Aorta (tissue), 5 donors: ENCODE measurements at regions not wholly inside any gene's neighbourhood (a gene's known extent, or its start where the extent isn't known, plus 50 kb on each side); places are given as distances from the start of the nearest gene placed in this dataset.

Experiments
- ATAC-seq: fragments of 200-7000 bp; cut with Tn5 transposase; one replicate; pipeline ENCODE4 v1.9.1; 2022; ENCODE audit warnings: moderate library complexity; ENCODE audit not compliant: low FRiP score
- DNase-seq, 2 donors: peaks; one replicate each; pipeline ENCODE4 v3.0.0-alpha.2; 2020
- H3K27ac ChIP-seq, 2 donors: one replicate each; pipeline ENCODE4 v1.5.1; 2013; ENCODE audit warnings: low read length in 2 of 2, mild to moderate bottlenecking in 2 of 2, moderate library complexity in 2 of 2, control low read depth in 1 of 2, inconsistent platforms in 1 of 2, low read depth in 1 of 2
- H3K27me3 ChIP-seq, 2 donors: one replicate each; pipeline ENCODE4 v1.6.1; 2013; ENCODE audit warnings: control low read depth in 1 of 2, low read length in 1 of 2, mild to moderate bottlenecking in 1 of 2, moderate library complexity in 1 of 2; ENCODE audit not compliant: insufficient read depth in 2 of 2, control insufficient read depth in 1 of 2
- H3K36me3 ChIP-seq, 2 donors: one replicate each; pipeline ENCODE4 v1.6.1; 2013; ENCODE audit warnings: control low read depth in 1 of 2, low read length in 1 of 2, mild to moderate bottlenecking in 1 of 2; ENCODE audit not compliant: insufficient read depth in 2 of 2, control insufficient read depth in 1 of 2
- H3K4me1 ChIP-seq, 2 donors: one replicate each; pipeline ENCODE4 v1.6.1; 2013; ENCODE audit warnings: low read length in 2 of 2, control low read depth in 1 of 2, mild to moderate bottlenecking in 1 of 2, moderate library complexity in 1 of 2; ENCODE audit not compliant: insufficient read depth in 2 of 2, control insufficient read depth in 1 of 2
- H3K4me3 ChIP-seq, 2 donors: one replicate each; pipeline ENCODE4 v1.5.1; 2013; ENCODE audit warnings: low read length in 2 of 2, control low read depth in 1 of 2, mild to moderate bottlenecking in 1 of 2
- H3K9me3 ChIP-seq: one replicate; pipeline ENCODE4 v1.6.1; 2013; ENCODE audit warnings: mild to moderate bottlenecking, low read length; ENCODE audit not compliant: control insufficient read depth
- WGBS, 2 donors: extraction: QIAGEN DNeasy Blood & Tissue Kit; methylation state at CpG; one replicate each; pipeline ENCODE4 v1.1.7; 2013; 5-methylcytosine and 5-hydroxymethylcytosine counted together
- intact Hi-C, 2 donors: fragments of 100-400 bp; cut with DNase I; formaldehyde crosslinking; loops; one replicate each; pipeline versions ENCODE4 v1.14.2 to v1.15.0; 2022
- donor health status: healthy with polysubstance abuse.
- donor health status: Bipolar disorder and iron deficiency.
- donor health status: DM: no; HTN: no; CAD: no.
- donor health status: DM: no; HTN: no; CAD: no.
- donor health status: DM: yes; HTN: yes; CAD: no.

GRCh38 chr1:36651176-36651910 is 168.6 kb upstream of the CSF3R start:
- no peaks in the 10 kb centered on the region for H3K27me3 ChIP-seq
- H3K9me3 ChIP-seq = no peaks in the 10 kb centered on the region
- ATAC-seq (no peak), DNase-seq (peak in 1 of 2 donors; percentile 9)
- H3K4me3 ChIP-seq = no peak overlapping the region
- 67 to 72% methylated on average over 3 of the region's 3 CpGs for WGBS, 2 donors
- no peaks in the 10 kb centered on the region for H3K36me3 ChIP-seq
- intact Hi-C loops = loop anchor here in 1 of 2 donors (2.0 kb wide), 1 partner anchor 75 kb away; no protein-coding TSS in a partner anchor
- no peak overlapping the region for H3K27ac ChIP-seq
- H3K4me1 ChIP-seq = no peaks in the 10 kb centered on the region

- 34 to 36% methylated on average over 14 of the region's 14 CpGs for WGBS, 2 donors
These were observed 167.7 kb upstream of the CSF3R start for GRCh38 chr1:36650200-36651065.

GRCh38 chr1:36645867-36646266 is 163.2 kb upstream of the CSF3R start:
- no peak overlapping the region for H3K27ac ChIP-seq

More at GRCh38 chr1:36650200-36651065, 167.7 kb upstream of the CSF3R start:
- ATAC-seq (peak; percentile 53), DNase-seq (peak; percentile 66 to 85)
- Histone ChIP-seq H3K4me3 (no peak overlapping the region), H3K9me3 (no peaks in the 10 kb centered on the region), H3K27me3 (no peaks in the 10 kb centered on the region), H3K27ac (no peak overlapping the region), H3K4me1 (no peaks in the 10 kb centered on the region), H3K36me3 (no peaks in the 10 kb centered on the region)
- intact Hi-C loops = loop anchor here in 1 of 2 donors (2.0 kb wide), 1 partner anchor 74 kb away; no protein-coding TSS in a partner anchor

GRCh38 chr1:36644556-36644955 is 161.8 kb upstream of the CSF3R start:
- DNase-seq (no peak), ATAC-seq (no peak)
- H3K36me3 ChIP-seq = no peaks in the 10 kb centered on the region
- WGBS, 2 donors = 84 to 85% methylated on average over 7 of the region's 7 CpGs
- no peaks in the 10 kb centered on the region for H3K27me3 ChIP-seq
- intact Hi-C loops = no loop called here
- H3K4me3 ChIP-seq = no peak overlapping the region
- H3K27ac ChIP-seq = no peak overlapping the region
- no peaks in the 10 kb centered on the region for H3K4me1 ChIP-seq
- no peaks in the 10 kb centered on the region for H3K9me3 ChIP-seq

More at GRCh38 chr1:36645867-36646266, 163.2 kb upstream of the CSF3R start:
- DNase-seq (no peak), ATAC-seq (no peak)
- Histone ChIP-seq H3K9me3 (no peaks in the 10 kb centered on the region), H3K36me3 (no peaks in the 10 kb centered on the region), H3K4me3 (no peak overlapping the region), H3K27me3 (no peaks in the 10 kb centered on the region), H3K4me1 (no peaks in the 10 kb centered on the region)
- 64 to 67% methylated on average over 10 of the region's 10 CpGs for WGBS, 2 donors
- intact Hi-C loops = no loop called here

GRCh38 chr1:36643371-36644270 is 160.9 kb upstream of the CSF3R start:
- WGBS, 2 donors = 82 to 83% methylated on average over 13 of the region's 13 CpGs
- H3K4me1 ChIP-seq = no peaks in the 10 kb centered on the region
- no peaks in the 10 kb centered on the region for H3K9me3 ChIP-seq
- H3K36me3 ChIP-seq = no peaks in the 10 kb centered on the region
- H3K27ac ChIP-seq = no peak overlapping the region
- DNase-seq (peak in 1 of 2 donors; percentile 37), ATAC-seq (no peak)
- H3K4me3 ChIP-seq = no peak overlapping the region
- intact Hi-C loops = no loop called here
- H3K27me3 ChIP-seq = no peaks in the 10 kb centered on the region

GRCh38 chr1:36642802-36643201 is 160.1 kb upstream of the CSF3R start:
- intact Hi-C loops = no loop called here
- H3K4me1 ChIP-seq = no peaks in the 10 kb centered on the region
- DNase-seq (peak in 1 of 2 donors; percentile 54), ATAC-seq (no peak)
- H3K4me3 ChIP-seq = no peak overlapping the region
- WGBS, 2 donors = 91 to 97% methylated on average over 2 of the region's 2 CpGs
- H3K27me3 ChIP-seq = no peaks in the 10 kb centered on the region
- H3K27ac ChIP-seq = no peak overlapping the region
- no peaks in the 10 kb centered on the region for H3K9me3 ChIP-seq
- no peaks in the 10 kb centered on the region for H3K36me3 ChIP-seq

GRCh38 chr1:36641776-36642175 is 159.1 kb upstream of the CSF3R start:
- WGBS, 2 donors = 87 to 88% methylated on average over 1 of the region's 1 CpG
- no peaks in the 10 kb centered on the region for H3K27me3 ChIP-seq
- no peak overlapping the region for H3K4me3 ChIP-seq
- no peaks in the 10 kb centered on the region for H3K9me3 ChIP-seq
- no peak for DNase-seq
- H3K27ac ChIP-seq = no peak overlapping the region
- H3K36me3 ChIP-seq = no peaks in the 10 kb centered on the region
- intact Hi-C loops = no loop called here
- H3K4me1 ChIP-seq = no peaks in the 10 kb centered on the region
- ATAC-seq = no peak

- Histone ChIP-seq H3K4me1 (no peaks in the 10 kb centered on the region), H3K9me3 (no peaks in the 10 kb centered on the region), H3K27me3 (no peaks in the 10 kb centered on the region), H3K4me3 (no peak overlapping the region), H3K36me3 (no peaks in the 10 kb centered on the region), H3K27ac (no peak overlapping the region)
- DNase-seq (no peak), ATAC-seq (no peak)
- intact Hi-C loops = no loop called here
- 94 to 98% methylated on average over 2 of the region's 2 CpGs for WGBS, 2 donors
These were observed 156.7 kb upstream of the CSF3R start for GRCh38 chr1:36639461-36639860.
